ENCODE measurements at regions not wholly inside any gene's neighbourhood (a gene's known extent, or its start where the extent isn't known, plus 50 kb on each side); places are given as distances from the start of the nearest gene placed in this dataset.

DNA sequence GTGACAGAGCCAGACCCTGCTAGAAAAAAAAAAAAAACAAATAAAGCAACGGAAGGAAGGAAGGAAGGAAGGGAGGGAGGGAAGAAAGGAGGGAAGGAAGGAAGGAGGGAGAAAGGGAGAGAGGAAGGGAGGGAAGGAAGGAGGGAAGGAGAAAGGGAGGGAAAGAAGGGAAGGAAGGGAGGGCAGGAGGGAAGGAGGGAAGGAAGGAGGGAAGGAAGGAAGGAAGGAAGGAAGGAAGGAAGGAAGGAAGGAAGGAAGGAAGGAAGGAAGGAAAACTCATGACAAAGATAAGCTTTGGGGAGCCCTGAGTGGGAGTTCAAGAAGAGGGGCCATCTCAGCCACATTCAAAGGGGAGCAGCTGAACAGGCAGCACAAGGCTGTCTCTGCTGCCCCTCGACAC is 124.7 kb upstream of the MGMT start:
- Histone ChIP-seq H3K4me3 (ENCODE audit: low read depth, low read length) (no peak overlapping the region), H3K27me3 (ENCODE audit: control insufficient read depth, insufficient read depth, low read length) (no peaks in the 10 kb centered on the region), H3K36me3 (ENCODE audit: control insufficient read depth, insufficient read depth, low read length) (no peaks in the 10 kb centered on the region)
- DNase-seq (ENCODE audit: low read depth) = no peak
- no peak for FAIRE-seq
- TF ChIP-seq, protein P1, sequence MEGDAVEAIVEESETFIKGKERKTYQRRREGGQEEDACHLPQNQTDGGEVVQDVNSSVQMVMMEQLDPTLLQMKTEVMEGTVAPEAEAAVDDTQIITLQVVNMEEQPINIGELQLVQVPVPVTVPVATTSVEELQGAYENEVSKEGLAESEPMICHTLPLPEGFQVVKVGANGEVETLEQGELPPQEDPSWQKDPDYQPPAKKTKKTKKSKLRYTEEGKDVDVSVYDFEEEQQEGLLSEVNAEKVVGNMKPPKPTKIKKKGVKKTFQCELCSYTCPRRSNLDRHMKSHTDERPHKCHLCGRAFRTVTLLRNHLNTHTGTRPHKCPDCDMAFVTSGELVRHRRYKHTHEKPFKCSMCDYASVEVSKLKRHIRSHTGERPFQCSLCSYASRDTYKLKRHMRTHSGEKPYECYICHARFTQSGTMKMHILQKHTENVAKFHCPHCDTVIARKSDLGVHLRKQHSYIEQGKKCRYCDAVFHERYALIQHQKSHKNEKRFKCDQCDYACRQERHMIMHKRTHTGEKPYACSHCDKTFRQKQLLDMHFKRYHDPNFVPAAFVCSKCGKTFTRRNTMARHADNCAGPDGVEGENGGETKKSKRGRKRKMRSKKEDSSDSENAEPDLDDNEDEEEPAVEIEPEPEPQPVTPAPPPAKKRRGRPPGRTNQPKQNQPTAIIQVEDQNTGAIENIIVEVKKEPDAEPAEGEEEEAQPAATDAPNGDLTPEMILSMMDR (IDR thresholded peaks at IDR 0.05; ENCODE audit: insufficient read depth, low read length, severe bottlenecking) = no peak

DNA sequence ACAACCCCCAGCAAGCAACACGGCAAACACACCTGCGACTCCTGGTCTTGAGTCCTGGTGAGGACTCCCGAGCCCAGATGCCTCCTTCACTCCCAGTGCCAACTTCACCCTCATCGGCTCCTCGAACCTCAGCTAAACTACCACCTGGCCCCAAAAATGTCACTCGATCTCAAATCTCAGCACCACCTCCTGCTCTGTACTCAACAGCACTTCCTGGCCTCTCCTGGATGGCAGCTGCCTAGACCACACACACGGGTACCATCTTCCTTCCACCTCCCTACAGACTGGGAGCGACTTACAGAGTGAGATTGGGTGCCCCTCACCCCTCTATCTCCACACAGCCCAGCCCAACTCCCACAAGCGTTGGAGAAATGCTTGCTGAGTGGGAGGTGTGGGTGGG is 123.9 kb upstream of the MGMT start:
- no peak for FAIRE-seq
- TF ChIP-seq, protein P1 (IDR thresholded peaks at IDR 0.05; ENCODE audit: insufficient read depth, low read length, severe bottlenecking) = no peak
- DNase-seq (ENCODE audit: low read depth) = no peak
- H3K27me3 ChIP-seq (ENCODE audit: control insufficient read depth, insufficient read depth, low read length) = no peaks in the 10 kb centered on the region
- no peak overlapping the region for H3K4me3 ChIP-seq (ENCODE audit: low read depth, low read length)
- H3K36me3 ChIP-seq (ENCODE audit: control insufficient read depth, insufficient read depth, low read length) = no peaks in the 10 kb centered on the region

DNA sequence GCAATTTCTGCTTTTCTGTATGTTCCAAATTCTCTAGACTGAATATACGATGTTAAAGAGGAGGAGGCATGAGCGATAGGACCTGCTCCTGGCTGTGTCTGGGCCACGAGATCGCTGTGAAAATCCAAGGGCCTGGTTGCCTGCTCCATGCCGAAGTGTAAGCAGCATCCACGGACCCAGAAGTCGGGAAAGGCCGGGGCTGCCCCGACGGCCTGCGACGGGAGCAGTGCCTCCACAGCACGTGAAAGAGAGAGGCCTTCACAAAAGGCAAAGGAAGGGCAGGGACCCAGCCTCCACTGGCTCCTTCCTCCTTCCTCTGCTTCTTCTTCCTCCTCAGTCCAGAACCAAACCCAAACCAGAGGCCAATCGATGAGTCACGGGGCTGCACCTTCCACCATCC is 122.9 kb upstream of the MGMT start:
- FAIRE-seq (no peak), DNase-seq (ENCODE audit: low read depth) (no peak)
- Histone ChIP-seq H3K36me3 (ENCODE audit: control insufficient read depth, insufficient read depth, low read length) (no peaks in the 10 kb centered on the region), H3K4me3 (ENCODE audit: low read depth, low read length) (no peak overlapping the region), H3K27me3 (ENCODE audit: control insufficient read depth, insufficient read depth, low read length) (no peaks in the 10 kb centered on the region)
- TF ChIP-seq, protein P1 (IDR thresholded peaks at IDR 0.05; ENCODE audit: insufficient read depth, low read length, severe bottlenecking) = no peak

DNA sequence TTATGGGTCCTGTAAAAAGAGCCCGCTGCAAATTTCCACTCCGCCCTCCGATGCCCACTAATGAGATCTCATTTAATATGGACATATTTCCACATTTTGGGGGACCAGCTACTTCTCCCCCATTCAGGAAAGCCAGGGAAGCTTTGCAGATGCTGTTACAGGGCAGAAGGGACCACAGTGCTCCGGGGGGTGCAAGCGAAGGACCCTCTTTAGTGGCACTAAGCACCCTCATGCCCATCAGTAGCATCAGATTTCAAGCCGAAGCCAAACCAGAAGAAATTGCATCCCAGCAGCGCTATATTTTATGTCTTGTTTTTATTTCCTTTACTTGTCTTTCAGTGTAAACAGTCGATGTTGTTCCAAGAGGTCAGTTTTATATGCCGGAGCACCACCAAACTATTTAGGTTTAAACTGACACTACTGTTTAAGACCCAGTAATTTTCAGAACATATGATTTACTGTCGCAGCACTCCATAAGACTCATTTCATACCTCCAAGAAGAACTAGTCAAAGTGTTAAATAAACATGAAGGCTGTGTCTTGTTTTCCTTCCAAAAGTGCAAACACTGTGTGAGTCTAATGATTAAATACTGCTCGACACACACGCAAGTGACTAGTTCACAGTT is 122.2 kb upstream of the MGMT start:
- TF ChIP-seq, protein P1 (IDR thresholded peaks at IDR 0.05; ENCODE audit: insufficient read depth, low read length, severe bottlenecking) = no peak
- FAIRE-seq = no peak
- Histone ChIP-seq H3K4me3 (ENCODE audit: low read depth, low read length) (no peak overlapping the region), H3K27me3 (ENCODE audit: control insufficient read depth, insufficient read depth, low read length) (no peaks in the 10 kb centered on the region), H3K36me3 (ENCODE audit: control insufficient read depth, insufficient read depth, low read length) (no peaks in the 10 kb centered on the region)
- no peak for DNase-seq (ENCODE audit: low read depth)

DNA sequence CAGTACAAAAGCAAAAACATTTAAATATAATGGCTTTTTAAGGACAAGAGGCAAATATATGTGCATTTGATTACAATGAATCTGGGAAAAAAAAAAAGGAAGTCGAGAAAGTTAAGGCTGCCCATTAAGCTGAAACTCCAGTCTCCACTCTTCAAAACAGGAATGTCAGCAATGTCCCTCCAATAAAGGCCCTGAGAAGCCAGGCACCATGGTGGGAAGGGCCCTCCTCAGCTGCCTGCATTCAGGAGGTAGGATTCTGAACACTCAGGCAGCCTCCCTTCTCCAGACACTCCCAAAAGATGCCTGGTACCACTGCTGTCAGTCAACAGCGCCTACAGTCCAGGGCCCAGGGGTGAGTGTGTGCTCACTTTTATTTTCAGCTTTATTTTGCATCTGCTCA is 121.3 kb upstream of the MGMT start:
- Histone ChIP-seq H3K36me3 (ENCODE audit: control insufficient read depth, insufficient read depth, low read length) (no peaks in the 10 kb centered on the region), H3K27me3 (ENCODE audit: control insufficient read depth, insufficient read depth, low read length) (no peaks in the 10 kb centered on the region), H3K4me3 (ENCODE audit: low read depth, low read length) (no peak overlapping the region)
- TF ChIP-seq, protein P1 (IDR thresholded peaks at IDR 0.05; ENCODE audit: insufficient read depth, low read length, severe bottlenecking) = no peak
- FAIRE-seq (no peak), DNase-seq (ENCODE audit: low read depth) (no peak)

DNA sequence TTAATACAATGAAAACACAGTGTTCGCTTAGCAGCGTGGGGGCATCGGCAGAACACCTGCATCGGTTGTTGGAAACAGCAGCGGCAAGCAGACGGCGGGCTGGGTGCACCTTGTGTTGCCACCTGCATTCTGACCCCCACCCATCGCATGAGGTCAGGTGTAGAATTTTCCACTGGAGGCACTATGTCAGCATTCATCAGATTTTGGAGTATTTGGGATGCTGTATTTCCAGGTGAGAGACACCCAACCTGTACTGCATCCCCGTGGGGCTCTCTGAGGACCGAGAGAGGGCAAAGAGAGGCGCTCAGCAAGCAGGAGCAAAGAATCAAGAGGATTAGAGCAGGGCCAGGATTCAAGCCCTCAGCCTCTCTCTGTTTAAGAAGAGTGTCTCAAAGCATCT is 116.4 kb upstream of the MGMT start:
- TF ChIP-seq, protein P1 (IDR thresholded peaks at IDR 0.05; ENCODE audit: insufficient read depth, low read length, severe bottlenecking) = no peak
- H3K27me3 ChIP-seq (ENCODE audit: control insufficient read depth, insufficient read depth, low read length) = no peaks in the 10 kb centered on the region
- H3K36me3 ChIP-seq (ENCODE audit: control insufficient read depth, insufficient read depth, low read length) = no peaks in the 10 kb centered on the region
- FAIRE-seq (no peak), DNase-seq (ENCODE audit: low read depth) (no peak)
- H3K4me3 ChIP-seq (ENCODE audit: low read depth, low read length) = no peak overlapping the region

All from bronchial epithelial cell (primary cell).